ENCODE measurements at regions not wholly inside any gene's neighbourhood (a gene's known extent, or its start where the extent isn't known, plus 50 kb on each side); places are given as distances from the start of the nearest gene placed in this dataset.
"Not testable (repeated sequence)": the region's sequence is repeated elsewhere in the genome, so short reads cannot be mapped to it uniquely, and the experiment has no call there.

- H3K9me3 ChIP-seq (ENCODE audit: control insufficient read depth, low read length, poor library complexity, severe bottlenecking): no peaks in the 10 kb centered on the region
- no peaks in the 10 kb centered on the region for H3K4me1 Mint-ChIP-seq
- H3K27ac Mint-ChIP-seq: no peak overlapping the region
- ATAC-seq (no peak), DNase-seq (no peak)
- no peaks in the 10 kb centered on the region for H3K36me3 Mint-ChIP-seq (ENCODE audit: low read depth)
- peaks cover 53% of the 10 kb centered on the region for H3K27me3 Mint-ChIP-seq
- H3K4me3 Mint-ChIP-seq: no peak overlapping the region
These were observed 90.6 kb downstream of the POU3F3 start for GRCh38 chr2:104944495-104944894.

GRCh38 chr2:104945121-104945520 lies 91.2 kb downstream of the POU3F3 start:
- Mint-ChIP-seq H3K4me3 (no peak overlapping the region), H3K27ac (no peak overlapping the region), H3K27me3 (peaks cover 52% of the 10 kb centered on the region), H3K4me1 (no peaks in the 10 kb centered on the region), H3K36me3 (ENCODE audit: low read depth) (no peaks in the 10 kb centered on the region)
- DNase-seq (no peak), ATAC-seq (no peak)
- H3K9me3 ChIP-seq (ENCODE audit: control insufficient read depth, low read length, poor library complexity, severe bottlenecking): no peaks in the 10 kb centered on the region

DNA sequence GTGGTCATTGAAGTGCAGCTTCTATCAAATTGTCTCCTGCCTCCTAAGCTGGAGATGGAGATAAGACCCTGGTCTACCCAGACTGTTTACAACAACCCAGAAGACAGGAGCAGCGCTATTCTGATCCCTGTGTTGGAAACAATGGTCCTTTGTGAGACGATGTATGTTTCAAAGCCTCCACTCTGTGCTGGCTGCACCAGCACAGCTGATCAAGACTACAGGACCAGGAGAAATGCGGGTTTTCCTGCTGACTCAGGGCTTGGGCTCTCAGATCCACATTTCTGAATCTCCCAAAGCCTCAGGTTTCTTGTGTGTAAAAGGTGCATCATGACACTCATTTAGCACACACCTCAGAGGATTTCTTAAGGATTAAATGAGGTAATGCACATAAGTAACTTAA lies 92.0 kb downstream of the POU3F3 start:
- Mint-ChIP-seq H3K36me3 (ENCODE audit: low read depth) (no peaks in the 10 kb centered on the region), H3K27ac (no peak overlapping the region), H3K27me3 (peaks cover 55% of the 10 kb centered on the region), H3K4me1 (no peaks in the 10 kb centered on the region), H3K4me3 (no peak overlapping the region)
- no peak for ATAC-seq
- H3K9me3 ChIP-seq (ENCODE audit: control insufficient read depth, low read length, poor library complexity, severe bottlenecking): no peaks in the 10 kb centered on the region
- DNase-seq: no peak

DNA sequence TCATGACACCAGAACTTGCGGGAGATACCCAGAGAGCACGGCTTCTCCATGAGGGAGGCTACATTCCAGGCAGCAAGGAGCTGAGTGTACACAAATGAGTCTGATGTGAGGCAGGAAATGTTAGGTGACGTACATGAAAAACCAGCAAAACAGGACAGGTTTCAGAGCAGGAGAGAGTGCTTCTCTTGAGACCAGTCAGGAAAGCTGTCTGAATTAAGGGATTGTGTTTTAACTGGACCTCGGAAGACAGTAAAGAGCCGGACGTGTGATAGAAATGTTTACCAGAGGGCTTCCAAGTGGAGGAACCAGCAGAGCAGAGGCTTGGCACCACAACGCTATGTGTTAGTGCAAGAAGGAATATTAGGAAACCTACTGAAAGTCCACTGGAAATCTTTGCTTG lies 90.4 kb upstream of the MRPS9 start:
- not testable (repeated sequence) for DNase-seq; ATAC-seq; H3K4me1 Mint-ChIP-seq; H3K27ac Mint-ChIP-seq; H3K9me3 ChIP-seq (ENCODE audit: control insufficient read depth, low read length, poor library complexity, severe bottlenecking); H3K36me3 Mint-ChIP-seq (ENCODE audit: low read depth); H3K4me3 Mint-ChIP-seq
- H3K27me3 Mint-ChIP-seq: peaks cover 42% of the 10 kb centered on the region

DNA sequence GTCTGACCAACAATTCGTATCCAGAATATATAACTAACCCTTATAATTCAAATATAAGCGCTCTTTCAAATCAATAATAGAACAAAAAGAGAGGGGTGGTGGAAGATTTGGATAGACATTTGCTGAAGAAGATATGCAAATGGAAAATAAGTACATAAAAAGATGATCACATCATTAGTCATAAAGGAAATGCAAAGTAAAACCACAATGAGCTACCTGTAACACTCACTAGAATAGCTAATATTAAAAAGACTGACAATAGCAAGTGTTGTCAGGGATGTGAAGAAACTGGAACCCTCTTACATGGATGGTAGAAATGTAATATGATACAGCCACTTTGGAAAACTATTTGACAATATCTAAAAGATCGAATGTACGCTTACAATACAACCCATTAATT lies 84.9 kb upstream of the MRPS9 start:
- DNase-seq: no peak
- H3K4me1 Mint-ChIP-seq: no peaks in the 10 kb centered on the region

DNA sequence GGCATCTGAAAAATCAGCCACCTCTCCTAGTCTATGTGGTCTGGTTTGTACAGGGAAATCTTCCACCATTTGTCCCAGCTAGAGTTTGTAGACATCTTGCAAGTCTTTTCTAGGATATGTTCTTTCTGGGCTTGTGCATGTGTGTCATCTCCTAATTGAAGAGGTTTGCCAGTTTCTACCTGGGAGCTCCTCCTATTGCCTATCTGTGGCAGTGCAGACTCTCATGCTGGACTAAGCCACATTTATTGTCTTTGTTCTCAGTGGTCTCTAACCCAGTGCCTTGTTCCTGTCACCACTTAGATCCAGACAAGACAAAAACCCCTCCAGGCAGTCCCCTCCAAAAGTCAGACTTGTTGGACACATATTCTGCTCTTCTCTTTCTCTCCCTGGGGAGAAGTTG lies 72.0 kb upstream of the MRPS9 start:
- Mint-ChIP-seq H3K27me3 (peaks cover 5% of the 10 kb centered on the region), H3K4me3 (no peak overlapping the region), H3K36me3 (ENCODE audit: low read depth) (peaks cover 2% of the 10 kb centered on the region), H3K4me1 (no peaks in the 10 kb centered on the region), H3K27ac (no peak overlapping the region)
- ATAC-seq: no peak
- no peaks in the 10 kb centered on the region for H3K9me3 ChIP-seq (ENCODE audit: control insufficient read depth, low read length, poor library complexity, severe bottlenecking)
- no peak for DNase-seq

More for the DNA sequence above, 84.9 kb upstream of the MRPS9 start:
- H3K27ac Mint-ChIP-seq: no peak overlapping the region
- no peaks in the 10 kb centered on the region for H3K36me3 Mint-ChIP-seq (ENCODE audit: low read depth)
- no peaks in the 10 kb centered on the region for H3K9me3 ChIP-seq (ENCODE audit: control insufficient read depth, low read length, poor library complexity, severe bottlenecking)
- no peak overlapping the region for H3K4me3 Mint-ChIP-seq
- ATAC-seq: no peak
- H3K27me3 Mint-ChIP-seq: peaks cover 9% of the 10 kb centered on the region

DNA sequence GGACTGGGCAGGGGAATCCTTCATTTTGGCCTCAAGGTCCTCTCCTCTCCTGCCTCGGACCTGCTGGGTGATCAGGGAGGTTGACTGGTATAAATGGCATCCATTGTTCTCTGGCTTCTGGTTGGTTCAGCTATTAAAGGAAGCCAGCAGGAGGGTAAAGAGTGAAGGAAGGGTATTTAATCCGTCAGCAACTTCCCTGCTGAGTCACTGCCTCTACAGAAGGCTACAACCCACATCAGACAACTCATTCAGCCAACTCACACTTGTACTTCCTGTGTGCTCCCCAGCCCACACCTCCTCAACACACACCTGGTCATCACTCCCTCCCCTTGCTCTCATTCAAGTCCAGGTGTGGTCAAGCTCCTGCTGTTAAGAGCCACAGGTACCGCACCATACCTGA lies 68.3 kb upstream of the MRPS9 start:
- no peaks in the 10 kb centered on the region for H3K4me1 Mint-ChIP-seq
- ATAC-seq: no peak

DNA sequence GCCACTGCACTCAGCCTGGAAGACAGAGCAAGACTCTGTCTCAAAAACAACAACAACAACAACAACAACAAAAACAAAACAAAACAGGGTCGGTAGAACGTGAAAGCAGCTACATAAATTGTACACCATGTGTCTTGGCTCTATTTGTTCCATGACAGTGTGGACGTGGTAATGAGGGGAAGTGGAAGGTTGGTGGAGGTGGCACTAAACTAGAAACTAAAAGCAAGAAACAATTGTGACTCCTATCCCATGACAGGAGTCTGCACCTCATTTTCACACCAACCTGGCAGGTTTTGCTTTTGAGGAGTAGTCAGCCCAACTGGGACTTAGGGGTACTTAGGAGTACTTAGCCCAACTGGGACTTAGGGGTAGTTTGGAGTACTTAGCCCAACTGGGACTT lies 62.5 kb upstream of the MRPS9 start:
- no peaks in the 10 kb centered on the region for H3K4me1 Mint-ChIP-seq
- no peaks in the 10 kb centered on the region for H3K36me3 Mint-ChIP-seq (ENCODE audit: low read depth)
- no peak for ATAC-seq

More for the DNA sequence above, 68.3 kb upstream of the MRPS9 start:
- Mint-ChIP-seq H3K4me3 (no peak overlapping the region), H3K36me3 (ENCODE audit: low read depth) (peaks cover 2% of the 10 kb centered on the region), H3K27me3 (peaks cover 6% of the 10 kb centered on the region), H3K27ac (no peak overlapping the region)
- no peaks in the 10 kb centered on the region for H3K9me3 ChIP-seq (ENCODE audit: control insufficient read depth, low read length, poor library complexity, severe bottlenecking)
- DNase-seq: no peak

DNA sequence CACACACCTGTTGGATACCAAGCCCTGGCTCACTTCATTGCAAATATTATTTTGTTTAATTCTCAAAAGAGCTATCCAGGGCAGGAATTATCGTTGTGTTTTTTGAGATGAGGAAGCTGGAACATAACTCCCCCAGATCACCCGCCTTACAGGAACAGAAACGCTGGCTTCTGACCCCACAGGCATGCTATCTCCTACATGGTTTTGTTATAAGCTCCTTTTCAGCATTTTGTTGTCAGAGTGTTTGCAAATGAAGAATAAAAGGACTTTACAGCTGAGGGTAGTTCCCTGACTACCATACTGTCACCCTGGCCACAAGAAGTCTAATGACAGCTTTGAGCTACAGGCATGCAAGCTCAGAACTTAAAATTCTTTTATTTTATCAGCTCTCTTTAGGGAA lies 62.0 kb upstream of the MRPS9 start:
- Mint-ChIP-seq H3K36me3 (ENCODE audit: low read depth) (no peaks in the 10 kb centered on the region), H3K4me3 (no peak overlapping the region), H3K27me3 (peaks cover 20% of the 10 kb centered on the region), H3K4me1 (no peaks in the 10 kb centered on the region), H3K27ac (no peak overlapping the region)
- H3K9me3 ChIP-seq (ENCODE audit: control insufficient read depth, low read length, poor library complexity, severe bottlenecking): no peaks in the 10 kb centered on the region
- no peak for ATAC-seq
- DNase-seq: no peak

More for the DNA sequence above, 62.5 kb upstream of the MRPS9 start:
- no peak overlapping the region for H3K4me3 Mint-ChIP-seq
- no peaks in the 10 kb centered on the region for H3K9me3 ChIP-seq (ENCODE audit: control insufficient read depth, low read length, poor library complexity, severe bottlenecking)
- H3K27me3 Mint-ChIP-seq: peaks cover 16% of the 10 kb centered on the region
- no peak for DNase-seq
- no peak overlapping the region for H3K27ac Mint-ChIP-seq

- peaks cover 25% of the 10 kb centered on the region for H3K27me3 Mint-ChIP-seq
- no peaks in the 10 kb centered on the region for H3K9me3 ChIP-seq (ENCODE audit: control insufficient read depth, low read length, poor library complexity, severe bottlenecking)
- H3K4me1 Mint-ChIP-seq: no peaks in the 10 kb centered on the region
- no peak overlapping the region for H3K27ac Mint-ChIP-seq
- no peak for DNase-seq
- peak; percentile 76 for ATAC-seq
- no peak overlapping the region for H3K4me3 Mint-ChIP-seq
- H3K36me3 Mint-ChIP-seq (ENCODE audit: low read depth): no peaks in the 10 kb centered on the region
These were observed 61.2 kb upstream of the MRPS9 start for GRCh38 chr2:104976603-104977120.

DNA sequence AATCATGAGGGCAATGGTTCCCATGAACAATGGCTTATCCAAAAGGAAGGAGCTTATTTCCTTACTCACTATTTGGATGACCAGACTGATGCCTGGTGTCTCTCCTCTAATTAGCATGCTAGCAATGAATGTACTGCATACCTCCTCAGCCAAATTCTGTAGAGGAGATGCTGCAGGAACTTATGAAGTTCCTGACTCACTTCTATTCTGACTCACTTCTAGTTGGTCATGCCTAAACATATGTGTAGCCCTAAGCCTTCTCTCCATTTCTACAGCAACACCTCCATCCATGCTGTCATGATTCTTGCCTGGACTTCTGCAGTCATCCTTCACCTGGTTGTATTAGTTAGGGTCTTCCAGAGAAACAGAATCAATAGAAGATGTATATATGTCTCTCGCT lies 59.9 kb upstream of the MRPS9 start:
- peaks cover 25% of the 10 kb centered on the region for H3K27me3 Mint-ChIP-seq
- no peak overlapping the region for H3K4me3 Mint-ChIP-seq
- H3K9me3 ChIP-seq (ENCODE audit: control insufficient read depth, low read length, poor library complexity, severe bottlenecking): no peaks in the 10 kb centered on the region
- H3K4me1 Mint-ChIP-seq: no peaks in the 10 kb centered on the region
- H3K36me3 Mint-ChIP-seq (ENCODE audit: low read depth): no peaks in the 10 kb centered on the region
- no peak overlapping the region for H3K27ac Mint-ChIP-seq
- DNase-seq (no peak), ATAC-seq (no peak)

- ATAC-seq; H3K9me3 ChIP-seq (ENCODE audit: control insufficient read depth, low read length, poor library complexity, severe bottlenecking); H3K27ac Mint-ChIP-seq; DNase-seq; H3K36me3 Mint-ChIP-seq (ENCODE audit: low read depth); H3K4me1 Mint-ChIP-seq; H3K4me3 Mint-ChIP-seq: not testable (repeated sequence)
- H3K27me3 Mint-ChIP-seq: peaks cover 17% of the 10 kb centered on the region
These were observed 58.1 kb upstream of the MRPS9 start for GRCh38 chr2:104979786-104980185.

- Mint-ChIP-seq H3K36me3 (ENCODE audit: low read depth) (no peaks in the 10 kb centered on the region), H3K27me3 (peaks cover 25% of the 10 kb centered on the region), H3K27ac (no peak overlapping the region), H3K4me3 (no peak overlapping the region), H3K4me1 (no peaks in the 10 kb centered on the region)
- no peaks in the 10 kb centered on the region for H3K9me3 ChIP-seq (ENCODE audit: control insufficient read depth, low read length, poor library complexity, severe bottlenecking)
- DNase-seq (no peak), ATAC-seq (no peak)
These were observed 55.8 kb upstream of the MRPS9 start for GRCh38 chr2:104982111-104982510.

All from T-helper 17 cell (primary cell).